ENCODE measurements at regions not wholly inside any gene's neighbourhood (a gene's known extent, or its start where the extent isn't known, plus 50 kb on each side); places are given as distances from the start of the nearest gene placed in this dataset.

DNA sequence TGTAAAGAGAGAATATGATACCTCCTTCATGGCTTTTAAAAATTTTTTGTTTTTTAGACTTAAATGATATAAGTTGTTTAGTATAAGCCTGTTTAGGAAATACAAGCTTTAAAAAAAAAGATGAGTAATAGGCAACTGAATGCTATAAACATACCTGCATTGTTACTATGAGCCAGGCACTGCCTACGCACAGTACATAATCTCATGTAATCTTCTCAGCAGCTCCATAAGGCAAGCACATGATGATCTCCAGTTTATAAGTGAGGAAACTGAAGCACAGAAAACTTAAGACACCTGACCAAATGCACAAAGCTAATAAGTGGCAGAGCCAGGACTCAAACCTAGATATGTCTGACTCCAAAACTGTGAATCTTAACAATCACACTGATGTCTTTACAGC, 156.3 kb upstream of the SLC1A4 start:
- TF ChIP-seq, protein P1, sequence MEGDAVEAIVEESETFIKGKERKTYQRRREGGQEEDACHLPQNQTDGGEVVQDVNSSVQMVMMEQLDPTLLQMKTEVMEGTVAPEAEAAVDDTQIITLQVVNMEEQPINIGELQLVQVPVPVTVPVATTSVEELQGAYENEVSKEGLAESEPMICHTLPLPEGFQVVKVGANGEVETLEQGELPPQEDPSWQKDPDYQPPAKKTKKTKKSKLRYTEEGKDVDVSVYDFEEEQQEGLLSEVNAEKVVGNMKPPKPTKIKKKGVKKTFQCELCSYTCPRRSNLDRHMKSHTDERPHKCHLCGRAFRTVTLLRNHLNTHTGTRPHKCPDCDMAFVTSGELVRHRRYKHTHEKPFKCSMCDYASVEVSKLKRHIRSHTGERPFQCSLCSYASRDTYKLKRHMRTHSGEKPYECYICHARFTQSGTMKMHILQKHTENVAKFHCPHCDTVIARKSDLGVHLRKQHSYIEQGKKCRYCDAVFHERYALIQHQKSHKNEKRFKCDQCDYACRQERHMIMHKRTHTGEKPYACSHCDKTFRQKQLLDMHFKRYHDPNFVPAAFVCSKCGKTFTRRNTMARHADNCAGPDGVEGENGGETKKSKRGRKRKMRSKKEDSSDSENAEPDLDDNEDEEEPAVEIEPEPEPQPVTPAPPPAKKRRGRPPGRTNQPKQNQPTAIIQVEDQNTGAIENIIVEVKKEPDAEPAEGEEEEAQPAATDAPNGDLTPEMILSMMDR (IDR thresholded peaks at IDR 0.05): no peak
- TF ChIP-seq EP300 (IDR thresholded peaks at IDR 0.05): no peak
